Nucleus accumbens (tissue), 56 donors: ENCODE measurements at regions not wholly inside any gene's neighbourhood (a gene's known extent, or its start where the extent isn't known, plus 50 kb on each side); places are given as distances from the start of the nearest gene placed in this dataset.

Experiments
- DNase-seq, 56 donors: peaks; one replicate each; lab custom pipeline; 2025; lab: John Stamatoyannopoulos, UW

DNA sequence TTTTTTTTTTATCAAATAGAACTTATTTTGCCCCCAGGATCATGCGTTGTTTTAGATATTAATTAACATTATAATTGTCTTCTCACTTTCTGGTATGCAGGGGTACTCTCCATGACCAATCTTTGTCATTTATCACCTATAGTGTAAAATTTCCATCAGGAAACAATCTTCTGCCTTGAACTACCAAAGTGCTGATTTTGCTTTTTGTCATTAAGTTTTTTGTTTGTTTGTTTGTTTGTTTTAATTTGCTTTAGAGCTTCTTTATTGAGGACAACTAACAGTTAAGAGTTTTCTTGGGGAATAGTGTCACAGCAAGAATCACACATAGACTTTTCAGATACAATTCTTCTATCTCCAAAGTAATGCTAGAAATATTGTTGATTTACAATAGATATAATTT lies 171.2 kb upstream of the PRPS1L1 start:
- no peak for DNase-seq

DNA sequence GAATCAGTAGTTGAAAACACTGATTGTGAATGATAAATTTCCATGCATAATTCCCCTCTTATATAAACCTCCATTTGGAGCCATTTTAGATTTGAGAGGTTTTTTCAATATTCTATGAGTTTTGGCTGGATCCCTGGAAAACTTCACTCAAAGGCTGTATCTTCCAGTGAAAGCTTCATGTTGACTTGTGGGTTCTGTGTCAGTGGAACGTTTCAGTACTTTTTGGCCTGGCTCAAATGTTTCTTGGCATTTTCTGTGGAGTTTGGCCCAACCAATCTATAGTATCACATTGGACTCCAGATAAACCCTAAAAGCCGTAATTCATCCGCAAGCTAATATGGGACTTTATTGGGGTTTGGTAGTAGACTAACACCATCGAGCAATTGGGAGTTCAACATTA lies 172.6 kb upstream of the PRPS1L1 start:
- DNase-seq, result no peak

DNA sequence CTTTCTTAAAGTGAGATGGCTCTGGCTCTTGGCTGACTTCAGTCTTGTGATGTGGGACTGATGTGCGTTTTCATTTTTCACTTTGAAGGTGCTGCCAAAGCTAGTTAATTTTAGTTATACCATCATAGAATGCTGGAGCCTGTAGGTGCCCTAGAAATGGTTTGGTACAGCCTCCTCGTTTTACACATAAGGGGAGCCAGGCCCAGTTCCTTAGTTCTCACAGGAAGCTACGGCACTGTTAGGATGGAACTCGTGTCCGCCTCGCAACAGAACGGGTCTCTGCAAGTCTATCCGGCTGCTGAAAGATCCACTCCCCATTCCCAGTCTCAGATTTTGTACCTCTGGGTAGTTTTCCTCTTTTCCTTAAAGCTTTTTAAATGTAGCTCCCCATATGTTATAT lies 173.2 kb upstream of the PRPS1L1 start:
- no peak for DNase-seq

- no peak for DNase-seq
These were observed 173.7 kb upstream of the PRPS1L1 start for GRCh38 chr7:18201350-18201749.

DNA sequence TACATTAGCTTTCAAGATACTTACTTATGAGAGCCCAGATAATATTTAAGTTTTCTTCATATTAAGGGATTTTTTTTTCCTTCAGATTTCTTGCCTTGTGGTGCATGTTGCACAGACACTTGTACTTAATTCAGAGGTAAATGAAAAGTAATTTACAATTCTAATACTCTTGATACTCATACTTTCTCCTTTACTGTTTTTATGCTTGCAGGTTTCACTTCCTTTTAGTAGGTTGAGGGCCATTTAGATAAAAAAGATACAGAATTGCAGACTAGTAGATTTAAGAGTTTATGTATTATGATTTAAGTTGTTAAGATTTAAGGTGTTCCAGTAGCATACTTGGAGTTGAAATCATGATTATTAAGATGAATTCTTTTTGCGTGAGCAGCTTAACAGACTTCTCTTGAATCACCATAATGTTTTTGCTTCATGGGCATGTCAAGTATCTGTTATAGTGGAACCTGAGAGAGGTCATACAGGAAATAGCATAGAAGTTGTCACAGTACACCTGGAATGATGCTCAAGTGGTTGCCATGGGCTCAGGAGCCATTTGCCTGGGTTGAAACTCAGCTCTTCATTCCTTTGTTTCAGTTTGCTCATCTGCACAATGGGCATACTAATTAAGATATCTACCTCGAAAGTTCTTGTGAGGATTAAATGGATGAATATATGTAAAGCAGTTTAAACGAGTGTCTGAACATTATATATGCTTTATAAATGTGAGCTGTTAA lies 174.8 kb upstream of the PRPS1L1 start:
- DNase-seq, result no peak

GRCh38 chr7:18206331-18206730 lies 178.7 kb upstream of the PRPS1L1 start:
- no peak for DNase-seq

DNA sequence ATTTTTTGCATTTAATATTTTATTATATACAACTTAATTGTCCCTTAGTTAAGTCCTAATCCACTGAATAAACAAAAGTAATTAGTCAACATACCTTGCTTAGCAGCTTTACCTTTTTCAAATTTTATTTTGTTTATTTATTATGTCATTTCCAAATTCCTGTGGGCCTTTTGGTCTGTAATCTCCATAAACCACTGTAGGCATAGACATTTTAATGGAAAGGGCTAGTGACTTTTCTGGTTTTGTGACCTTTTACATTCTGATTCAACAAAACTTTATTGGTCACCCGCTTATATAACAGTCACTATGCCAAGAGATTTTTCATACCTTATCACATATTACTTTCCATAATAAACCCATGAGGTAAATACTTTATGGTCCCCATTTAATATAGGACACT lies 181.3 kb upstream of the PRPS1L1 start:
- DNase-seq, result no peak

GRCh38 chr7:18210377-18210776 lies 182.7 kb upstream of the PRPS1L1 start:
- DNase-seq, result no peak

GRCh38 chr7:18210788-18211187 lies 183.1 kb upstream of the PRPS1L1 start:
- DNase-seq, result no peak

- DNase-seq, result no peak
These were observed 184.7 kb upstream of the PRPS1L1 start for GRCh38 chr7:18212308-18212707.

DNA sequence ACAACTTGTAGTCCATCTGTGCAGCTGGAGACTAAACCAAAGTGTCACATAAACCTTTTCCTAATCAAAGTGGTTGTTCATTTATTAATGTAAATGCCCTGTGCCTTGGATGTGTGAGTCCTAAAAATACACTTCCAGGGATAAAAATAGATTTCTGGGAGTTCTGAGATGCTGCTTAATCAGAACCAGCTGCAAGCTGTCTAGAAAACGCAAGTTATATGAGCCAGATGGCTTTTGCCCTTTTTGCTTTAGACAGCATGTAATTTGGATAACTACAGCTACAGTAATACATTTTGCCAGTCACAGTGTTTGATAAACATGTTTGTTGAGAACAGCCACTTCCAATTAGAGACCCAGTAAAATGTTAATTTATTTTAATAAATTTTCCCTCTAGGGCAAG lies 185.1 kb upstream of the PRPS1L1 start:
- no peak for DNase-seq

DNA sequence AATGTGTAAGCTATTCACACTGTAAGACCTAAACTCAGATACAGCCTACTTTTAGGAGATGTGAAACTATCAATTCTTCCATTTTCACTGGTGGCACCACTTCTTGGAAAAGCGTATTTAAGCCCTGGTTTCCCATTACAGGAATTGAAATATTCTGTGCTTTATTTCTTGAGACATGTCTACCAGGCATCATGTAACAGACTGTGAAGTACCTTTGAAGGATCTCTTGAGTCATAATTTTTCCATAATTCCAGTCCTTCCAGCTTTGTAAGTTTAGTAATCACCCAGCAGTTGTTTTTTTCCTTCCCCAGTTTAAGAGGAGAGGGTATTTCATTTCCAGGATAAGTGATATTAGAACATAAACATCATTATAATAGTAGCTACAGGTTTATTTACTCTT lies 186.0 kb upstream of the PRPS1L1 start:
- no peak for DNase-seq

DNA sequence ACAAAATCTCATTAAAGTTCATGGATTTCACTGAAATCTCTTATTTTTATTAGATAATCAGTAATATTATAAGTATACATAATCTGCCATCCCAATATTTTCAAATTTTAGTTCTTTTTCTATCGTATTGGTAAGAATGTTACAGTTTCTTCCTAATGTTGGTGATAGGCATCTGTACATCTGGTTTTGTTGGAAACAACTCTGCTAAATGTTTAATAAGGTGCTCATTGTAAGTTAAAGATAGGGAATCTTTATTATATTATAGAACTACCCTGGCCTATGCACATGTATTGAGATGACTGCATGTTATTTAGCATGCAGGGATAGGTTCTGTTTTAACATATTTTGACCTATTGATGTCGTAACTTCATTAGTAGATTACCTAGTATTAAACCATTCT lies 188.6 kb upstream of the PRPS1L1 start:
- DNase-seq, result no peak

DNA sequence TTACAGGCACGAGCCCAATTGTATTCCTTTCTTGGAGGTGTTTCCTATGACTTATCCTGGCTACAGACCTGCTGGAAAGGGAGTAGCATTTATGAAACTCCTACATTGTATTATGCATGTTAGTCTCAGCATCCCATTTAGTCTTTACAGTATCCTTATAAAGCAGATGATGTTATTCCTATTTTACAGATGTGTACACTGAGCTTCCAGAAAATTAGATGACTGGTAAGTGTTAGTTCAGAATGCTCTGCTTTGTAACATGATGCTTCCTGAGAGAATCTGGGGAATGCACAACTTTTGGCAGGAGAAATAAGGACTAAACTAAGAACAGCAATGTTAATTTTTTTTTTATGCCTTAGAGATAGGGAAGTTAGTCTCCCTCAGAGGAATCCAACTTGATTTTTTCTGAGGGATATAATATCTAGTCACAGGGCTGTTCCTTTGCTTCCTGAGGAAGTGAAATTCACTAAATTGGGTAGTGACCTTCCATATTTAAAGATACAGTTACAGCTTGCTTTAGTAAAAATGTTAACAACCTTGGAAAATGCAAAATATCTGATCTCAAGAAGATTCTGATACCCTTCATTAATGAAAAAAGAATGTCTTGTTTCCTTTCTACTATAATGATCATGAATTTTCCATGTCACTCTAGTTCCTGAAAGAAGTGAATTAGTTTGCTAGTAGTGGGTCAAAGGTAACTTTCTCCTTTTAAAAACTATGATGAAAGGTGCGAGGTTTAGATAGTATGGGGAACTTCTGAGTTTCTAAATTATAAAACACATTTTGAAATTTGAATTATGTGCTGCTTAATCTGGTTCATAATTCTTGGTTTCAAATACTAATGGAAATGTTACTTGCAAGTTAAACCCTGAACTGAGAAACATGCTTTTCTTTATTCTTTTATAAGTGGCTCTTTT lies 194.0 kb upstream of the PRPS1L1 start:
- no peak for DNase-seq

DNA sequence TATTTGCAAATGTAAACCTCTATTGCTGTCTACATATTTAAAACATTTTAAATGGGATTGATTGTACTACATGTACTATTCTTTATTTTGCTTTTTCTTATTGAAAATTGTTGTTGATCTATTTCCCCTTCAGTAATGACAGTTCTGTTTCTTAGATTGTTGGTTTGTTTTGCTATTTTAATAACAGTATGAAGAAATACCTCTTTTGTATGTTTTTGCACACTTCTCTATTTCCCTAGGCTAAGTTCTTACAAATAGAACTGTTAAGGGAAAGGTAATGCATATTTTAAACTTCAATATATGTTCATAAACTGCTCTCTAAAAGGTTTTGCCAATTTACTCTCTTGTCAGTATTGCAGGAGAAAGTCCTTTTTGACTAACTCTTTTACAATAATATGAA lies 195.0 kb upstream of the PRPS1L1 start:
- no peak for DNase-seq

DNA sequence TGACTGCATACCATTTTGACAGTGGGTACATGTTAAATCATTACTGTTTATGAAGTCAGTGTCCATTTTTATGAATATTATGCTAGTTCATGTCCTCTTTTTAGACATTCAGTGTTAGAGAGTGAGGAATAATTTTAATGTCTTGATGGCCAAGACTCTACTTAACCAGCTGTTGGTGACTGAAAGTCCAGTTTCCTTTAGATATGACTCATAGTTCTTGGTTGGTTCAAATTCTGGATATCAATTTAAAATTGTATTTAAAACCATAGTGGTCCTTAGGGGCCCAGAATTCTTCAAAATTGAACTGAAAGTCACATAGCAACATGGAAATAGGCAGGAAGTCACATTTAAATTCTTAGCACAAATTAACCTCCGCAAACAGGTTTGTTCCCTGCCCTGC lies 196.5 kb upstream of the PRPS1L1 start:
- no peak for DNase-seq

DNA sequence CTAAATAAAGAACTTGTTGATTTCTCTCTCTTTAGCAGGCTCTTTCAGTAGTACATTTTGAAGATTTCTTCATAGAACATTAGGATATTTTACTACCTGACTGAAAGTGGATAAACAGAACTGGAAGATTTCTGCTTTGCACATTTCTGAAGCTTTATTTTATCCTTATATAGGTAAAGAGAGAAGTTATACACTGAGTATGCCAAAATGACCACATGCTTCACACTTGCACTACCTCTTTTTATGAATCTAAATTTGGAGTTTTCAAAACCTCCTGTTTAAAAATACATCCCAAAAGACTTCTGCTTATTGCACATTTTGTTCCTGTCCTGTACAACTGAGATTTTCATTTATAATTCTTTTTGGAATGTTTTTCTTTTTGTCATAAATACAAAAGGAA lies 197.4 kb upstream of the PRPS1L1 start:
- DNase-seq, result no peak

DNA sequence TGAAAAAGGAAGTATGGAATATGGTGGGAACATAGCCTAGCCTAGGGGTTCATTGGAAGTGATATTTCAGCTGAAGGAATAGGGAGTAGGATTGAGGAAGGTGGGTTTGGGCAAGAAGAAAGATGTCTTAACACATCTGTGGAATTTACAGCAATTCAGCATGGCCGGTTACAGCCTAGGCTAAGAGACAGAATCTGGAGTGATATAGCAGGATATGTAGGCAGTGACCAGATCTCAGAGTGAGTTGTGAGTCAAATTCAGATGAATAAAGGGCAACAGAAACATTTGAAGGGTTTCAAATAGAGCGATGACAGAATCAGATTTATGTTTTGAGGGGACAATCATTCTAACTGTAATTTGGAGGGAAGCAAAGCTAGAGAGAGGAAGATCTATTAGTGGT lies 199.0 kb upstream of the PRPS1L1 start:
- DNase-seq, result no peak

DNA sequence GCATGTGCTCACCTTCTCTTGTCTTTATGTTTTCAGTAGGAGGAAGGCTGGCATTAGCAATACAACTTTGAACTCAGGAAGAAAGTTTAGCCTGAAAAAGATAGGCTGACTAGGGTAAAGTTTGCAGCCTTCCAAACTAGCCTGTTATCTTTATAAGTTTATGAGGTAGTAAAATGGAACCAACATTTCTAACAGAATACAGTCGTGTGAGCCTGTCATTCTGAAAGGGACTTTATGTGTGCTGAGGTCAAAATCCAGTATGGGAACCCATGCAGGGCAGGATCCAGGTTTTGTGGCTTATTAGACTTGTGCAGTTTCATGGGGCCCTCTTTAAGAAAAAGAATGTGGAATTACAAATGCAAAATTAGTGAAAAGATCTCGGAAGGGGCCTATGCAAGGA lies 201.0 kb upstream of the PRPS1L1 start:
- DNase-seq, result no peak

GRCh38 chr7:18230271-18230670 lies 202.6 kb upstream of the PRPS1L1 start:
- DNase-seq, result no peak

- DNase-seq, result no peak
These were observed 204.2 kb upstream of the PRPS1L1 start for GRCh38 chr7:18231854-18232253.

- no peak for DNase-seq
These were observed 206.9 kb upstream of the PRPS1L1 start for GRCh38 chr7:18234519-18234918.
